ENCODE measurements at regions not wholly inside any gene's neighbourhood (a gene's known extent, or its start where the extent isn't known, plus 50 kb on each side); places are given as distances from the start of the nearest gene placed in this dataset.

GRCh38 chr12:76202621-76203020 is 118.1 kb upstream of the NAP1L1 start:
- DNase-seq: no peak
- TF ChIP-seq, protein P1, sequence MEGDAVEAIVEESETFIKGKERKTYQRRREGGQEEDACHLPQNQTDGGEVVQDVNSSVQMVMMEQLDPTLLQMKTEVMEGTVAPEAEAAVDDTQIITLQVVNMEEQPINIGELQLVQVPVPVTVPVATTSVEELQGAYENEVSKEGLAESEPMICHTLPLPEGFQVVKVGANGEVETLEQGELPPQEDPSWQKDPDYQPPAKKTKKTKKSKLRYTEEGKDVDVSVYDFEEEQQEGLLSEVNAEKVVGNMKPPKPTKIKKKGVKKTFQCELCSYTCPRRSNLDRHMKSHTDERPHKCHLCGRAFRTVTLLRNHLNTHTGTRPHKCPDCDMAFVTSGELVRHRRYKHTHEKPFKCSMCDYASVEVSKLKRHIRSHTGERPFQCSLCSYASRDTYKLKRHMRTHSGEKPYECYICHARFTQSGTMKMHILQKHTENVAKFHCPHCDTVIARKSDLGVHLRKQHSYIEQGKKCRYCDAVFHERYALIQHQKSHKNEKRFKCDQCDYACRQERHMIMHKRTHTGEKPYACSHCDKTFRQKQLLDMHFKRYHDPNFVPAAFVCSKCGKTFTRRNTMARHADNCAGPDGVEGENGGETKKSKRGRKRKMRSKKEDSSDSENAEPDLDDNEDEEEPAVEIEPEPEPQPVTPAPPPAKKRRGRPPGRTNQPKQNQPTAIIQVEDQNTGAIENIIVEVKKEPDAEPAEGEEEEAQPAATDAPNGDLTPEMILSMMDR (IDR thresholded peaks at IDR 0.05): no peak
- H3K4me1 Mint-ChIP-seq (ENCODE audit: low read depth): peaks cover 19% of the 10 kb centered on the region
- H3K27me3 Mint-ChIP-seq (ENCODE audit: insufficient read depth): no peaks in the 10 kb centered on the region; the same call in none of the 2 replicates
- no peak overlapping the region for H3K4me3 Mint-ChIP-seq
- H3K36me3 Mint-ChIP-seq (ENCODE audit: low read depth): peaks cover 18% of the 10 kb centered on the region
- no peak overlapping the region for H3K27ac Mint-ChIP-seq
- H3K9me3 Mint-ChIP-seq: peaks cover 23% of the 10 kb centered on the region

- peaks cover 23% of the 10 kb centered on the region for H3K9me3 Mint-ChIP-seq
- H3K36me3 Mint-ChIP-seq (ENCODE audit: low read depth): peaks cover 18% of the 10 kb centered on the region
- TF ChIP-seq, protein P1 (IDR thresholded peaks at IDR 0.05): no peak
- no peaks in the 10 kb centered on the region; the same call in none of the 2 replicates for H3K27me3 Mint-ChIP-seq (ENCODE audit: insufficient read depth)
- peaks cover 19% of the 10 kb centered on the region for H3K4me1 Mint-ChIP-seq (ENCODE audit: low read depth)
- H3K4me3 Mint-ChIP-seq: peak overlapping the region; percentile 4; the same call in 1 of the 2 replicates
- peak; percentile 13 for DNase-seq
- H3K27ac Mint-ChIP-seq: no peak overlapping the region
Observed at GRCh38 chr12:76201758-76202157, 117.3 kb upstream of the NAP1L1 start.

DNA sequence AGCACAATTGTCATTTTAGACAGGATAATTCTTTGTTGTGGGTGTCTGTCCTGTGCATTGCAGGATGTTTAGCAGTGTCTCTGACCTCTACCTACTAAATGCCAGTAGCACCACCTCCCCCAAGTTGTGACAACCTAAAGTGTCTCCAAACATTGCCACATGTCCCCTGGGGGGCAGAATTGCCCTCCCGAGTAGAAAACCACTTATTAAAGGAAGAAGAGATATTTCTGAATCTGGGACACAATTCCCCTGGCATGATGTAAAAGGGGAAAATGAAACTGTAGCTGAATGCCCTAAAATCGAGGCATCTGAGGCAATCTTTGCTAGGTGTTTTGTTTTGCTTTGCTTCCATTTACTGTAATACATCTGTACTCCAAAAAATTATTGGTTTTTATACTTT is 116.8 kb upstream of the NAP1L1 start:
- no peaks in the 10 kb centered on the region; the same call in none of the 2 replicates for H3K27me3 Mint-ChIP-seq (ENCODE audit: insufficient read depth)
- TF ChIP-seq, protein P1 (IDR thresholded peaks at IDR 0.05): no peak
- H3K36me3 Mint-ChIP-seq (ENCODE audit: low read depth): peaks cover 18% of the 10 kb centered on the region
- DNase-seq: no peak
- H3K4me1 Mint-ChIP-seq (ENCODE audit: low read depth): peaks cover 19% of the 10 kb centered on the region
- peak overlapping the region; percentile 4; the same call in 1 of the 2 replicates for H3K4me3 Mint-ChIP-seq
- H3K9me3 Mint-ChIP-seq: peaks cover 23% of the 10 kb centered on the region
- no peak overlapping the region for H3K27ac Mint-ChIP-seq

- no peak overlapping the region for H3K4me3 Mint-ChIP-seq
- peak overlapping the region; percentile 19; the same call in 1 of the 2 replicates for H3K27ac Mint-ChIP-seq
- H3K9me3 Mint-ChIP-seq: peaks cover 23% of the 10 kb centered on the region
Observed at GRCh38 chr12:76199808-76200207, 115.3 kb upstream of the NAP1L1 start.

GRCh38 chr12:76198839-76199238 is 114.4 kb upstream of the NAP1L1 start:
- TF ChIP-seq, protein P1 (IDR thresholded peaks at IDR 0.05): no peak
- H3K27me3 Mint-ChIP-seq (ENCODE audit: insufficient read depth): no peaks in the 10 kb centered on the region; the same call in none of the 2 replicates
- peaks cover 23% of the 10 kb centered on the region for H3K9me3 Mint-ChIP-seq
- no peak overlapping the region for H3K4me3 Mint-ChIP-seq
- peaks cover 18% of the 10 kb centered on the region for H3K36me3 Mint-ChIP-seq (ENCODE audit: low read depth)
- no peak for DNase-seq
- no peak overlapping the region for H3K27ac Mint-ChIP-seq
- peaks cover 19% of the 10 kb centered on the region for H3K4me1 Mint-ChIP-seq (ENCODE audit: low read depth)

More at GRCh38 chr12:76199808-76200207, 115.3 kb upstream of the NAP1L1 start:
- TF ChIP-seq, protein P1 (IDR thresholded peaks at IDR 0.05): no peak
- peak; percentile 52 for DNase-seq
- H3K36me3 Mint-ChIP-seq (ENCODE audit: low read depth): peaks cover 18% of the 10 kb centered on the region
- no peaks in the 10 kb centered on the region; the same call in none of the 2 replicates for H3K27me3 Mint-ChIP-seq (ENCODE audit: insufficient read depth)
- peaks cover 19% of the 10 kb centered on the region for H3K4me1 Mint-ChIP-seq (ENCODE audit: low read depth)

All from HFFc6 (cell line).